ENCODE measurements at regions not wholly inside any gene's neighbourhood (a gene's known extent, or its start where the extent isn't known, plus 50 kb on each side); places are given as distances from the start of the nearest gene placed in this dataset.
"Not testable (repeated sequence)": the region's sequence is repeated elsewhere in the genome, so short reads cannot be mapped to it uniquely, and the experiment has no call there.

DNA sequence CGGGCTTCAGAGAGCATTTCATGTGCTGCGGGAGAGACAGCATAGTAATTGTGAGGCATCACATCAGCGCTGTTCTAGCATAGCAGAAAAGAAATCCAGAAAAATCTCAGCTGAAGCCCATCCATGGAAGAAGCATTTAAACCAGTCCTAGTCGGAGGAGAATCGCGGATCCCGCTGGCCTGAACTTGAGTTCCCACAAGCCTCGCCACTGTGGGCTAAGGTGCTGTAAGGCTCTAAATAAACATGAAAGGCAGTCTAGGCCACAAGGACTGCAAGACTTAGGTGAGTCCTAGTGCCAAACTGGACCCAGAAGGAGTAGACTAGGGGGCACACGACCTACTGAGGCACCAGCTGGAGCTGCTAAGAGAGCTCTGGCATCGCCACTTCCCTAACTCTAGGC lies 1225.3 kb upstream of the CHAC2 start:
- DNase-seq (ENCODE audit: low read depth), result no peak

- DNase-seq (ENCODE audit: low read depth), result no peak
These were observed 1228.3 kb upstream of the CHAC2 start for GRCh38 chr2:52539026-52539970.

- no peak for DNase-seq (ENCODE audit: low read depth)
These were observed 1230.0 kb upstream of the CHAC2 start for GRCh38 chr2:52537588-52537987.

GRCh38 chr2:52536929-52537460 lies 1230.6 kb upstream of the CHAC2 start:
- DNase-seq (ENCODE audit: low read depth), result no peak

GRCh38 chr2:52532956-52533355 lies 1234.6 kb upstream of the CHAC2 start:
- DNase-seq (ENCODE audit: low read depth), result no peak

- DNase-seq (ENCODE audit: low read depth), result no peak
These were observed 1240.9 kb upstream of the CHAC2 start for GRCh38 chr2:52526735-52527134.

DNA sequence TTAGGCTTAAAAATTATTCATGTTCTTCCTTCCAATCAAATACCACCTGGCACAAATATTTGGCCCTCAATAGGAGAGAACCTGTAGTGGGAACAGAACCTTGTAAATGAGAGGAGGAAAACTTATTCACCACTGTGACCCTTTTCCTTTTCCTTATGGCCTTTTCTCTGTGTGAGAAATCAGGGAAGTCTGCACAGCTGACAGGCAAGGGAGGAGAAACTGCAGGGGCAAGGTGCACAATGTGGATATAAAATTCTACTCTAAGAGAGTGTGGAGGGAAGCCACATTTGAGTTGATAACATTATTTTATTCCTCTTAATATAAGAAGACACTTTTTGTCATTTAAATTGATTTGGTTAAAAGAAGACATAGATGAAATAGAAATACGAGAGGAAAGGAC lies 1247.0 kb upstream of the CHAC2 start:
- no peak for DNase-seq (ENCODE audit: low read depth)

DNA sequence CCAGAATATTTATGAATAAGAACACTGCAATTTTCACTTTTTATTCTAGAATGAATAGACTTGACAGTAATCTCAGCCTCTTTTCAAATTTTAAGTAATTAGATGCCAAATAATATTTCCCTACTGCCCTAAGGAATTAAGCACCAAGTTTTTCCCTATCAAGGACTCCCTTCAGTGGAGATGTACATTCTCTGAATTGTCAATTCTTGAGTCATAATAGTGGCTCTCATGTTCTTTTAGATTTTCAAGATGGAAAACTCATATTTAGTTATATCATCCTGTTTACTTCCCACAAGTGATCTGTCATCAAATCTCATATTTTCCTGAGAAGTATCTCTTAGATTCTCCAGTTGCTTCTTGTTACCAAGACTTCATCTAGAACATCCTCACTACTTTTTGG lies 1248.9 kb upstream of the CHAC2 start:
- no peak for DNase-seq (ENCODE audit: low read depth)

DNA sequence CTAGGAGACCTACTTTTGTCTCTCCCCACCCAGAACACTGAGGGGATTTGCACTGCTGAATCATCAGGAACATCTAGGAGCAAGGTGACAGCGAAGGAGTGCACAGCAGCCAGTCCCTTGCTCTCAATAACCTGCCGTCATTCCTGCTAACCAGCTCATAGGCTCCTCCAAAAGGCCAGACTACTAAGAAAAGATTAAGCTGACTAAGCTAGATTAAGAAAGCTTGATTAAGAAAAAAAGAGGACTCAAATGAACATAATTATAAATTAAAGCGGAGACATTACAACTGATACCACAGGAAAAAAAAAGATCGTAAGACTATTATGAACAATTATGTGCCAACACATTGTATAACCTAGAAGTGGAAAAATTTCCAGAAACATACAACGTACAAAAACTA lies 1254.8 kb upstream of the CHAC2 start:
- no peak for DNase-seq (ENCODE audit: low read depth)

GRCh38 chr2:52510432-52510831 lies 1257.2 kb upstream of the CHAC2 start:
- no peak for DNase-seq (ENCODE audit: low read depth)

DNA sequence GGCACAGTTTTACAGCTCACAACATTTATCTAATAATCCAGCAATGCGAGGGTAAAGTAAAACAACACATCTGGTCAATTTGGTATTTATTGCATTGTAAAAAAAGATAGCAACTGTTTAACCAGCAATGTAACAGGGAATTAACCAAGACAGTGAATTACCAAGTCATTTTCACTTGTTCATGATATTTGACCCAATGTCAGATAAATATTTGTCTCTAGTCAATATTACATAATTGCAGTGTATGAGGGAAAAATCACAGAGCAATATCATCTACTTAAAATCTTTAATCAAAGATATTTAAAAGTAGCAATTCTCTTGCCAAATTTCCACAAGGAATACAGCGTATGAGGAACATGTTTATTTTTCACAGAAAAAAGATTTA lies 1265.1 kb upstream of the CHAC2 start:
- no peak for DNase-seq (ENCODE audit: low read depth)

GRCh38 chr2:52501715-52502475 lies 1265.7 kb upstream of the CHAC2 start:
- no peak for DNase-seq (ENCODE audit: low read depth)

DNA sequence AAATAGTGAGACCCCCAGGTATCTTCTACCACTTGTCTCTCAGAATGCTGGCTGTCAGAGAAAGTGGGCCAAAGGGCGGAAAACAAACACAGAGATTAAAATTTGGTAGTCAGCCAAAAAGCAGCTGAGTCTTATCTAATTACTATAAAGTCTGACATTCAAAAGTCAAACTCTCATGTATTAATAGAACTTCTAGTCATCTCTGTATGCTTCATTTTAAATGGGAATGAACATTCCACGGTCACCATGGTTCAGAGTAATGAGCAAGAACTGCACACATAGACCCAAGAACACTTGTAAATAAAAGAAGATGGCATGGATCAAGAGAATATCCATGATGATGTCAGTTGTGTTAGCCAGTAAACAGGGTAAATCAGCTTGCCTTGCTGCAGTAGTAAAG lies 1267.0 kb upstream of the CHAC2 start:
- DNase-seq (ENCODE audit: low read depth), result no peak

GRCh38 chr2:52498077-52498750 lies 1269.4 kb upstream of the CHAC2 start:
- no peak for DNase-seq (ENCODE audit: low read depth)

GRCh38 chr2:52495816-52496215 lies 1271.8 kb upstream of the CHAC2 start:
- DNase-seq (ENCODE audit: low read depth), result no peak

GRCh38 chr2:52477166-52477565 lies 1290.4 kb upstream of the CHAC2 start:
- no peak for DNase-seq (ENCODE audit: low read depth)

- DNase-seq (ENCODE audit: low read depth), result no peak
These were observed 1292.0 kb upstream of the CHAC2 start for GRCh38 chr2:52475590-52475989.

DNA sequence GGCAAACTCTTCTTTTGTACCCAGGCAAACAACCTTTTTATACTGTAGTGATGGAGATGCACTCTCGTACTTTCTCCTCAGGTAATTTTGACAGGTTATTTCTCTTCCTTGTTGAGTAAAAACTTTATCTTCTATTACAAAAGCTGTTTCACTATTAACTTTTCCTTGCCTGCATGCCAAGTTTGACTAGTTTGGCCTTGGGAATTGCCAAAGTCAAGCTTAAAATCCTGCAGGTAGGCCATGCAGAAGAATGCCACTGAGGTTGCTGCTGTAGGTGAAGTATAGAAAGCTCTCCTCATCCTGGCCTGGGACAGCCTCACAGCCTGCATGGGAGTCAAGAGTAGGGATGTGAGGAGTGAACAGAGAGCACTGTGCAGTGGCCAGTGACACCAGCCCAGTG lies 1293.5 kb upstream of the CHAC2 start:
- DNase-seq (ENCODE audit: low read depth), result no peak

DNA sequence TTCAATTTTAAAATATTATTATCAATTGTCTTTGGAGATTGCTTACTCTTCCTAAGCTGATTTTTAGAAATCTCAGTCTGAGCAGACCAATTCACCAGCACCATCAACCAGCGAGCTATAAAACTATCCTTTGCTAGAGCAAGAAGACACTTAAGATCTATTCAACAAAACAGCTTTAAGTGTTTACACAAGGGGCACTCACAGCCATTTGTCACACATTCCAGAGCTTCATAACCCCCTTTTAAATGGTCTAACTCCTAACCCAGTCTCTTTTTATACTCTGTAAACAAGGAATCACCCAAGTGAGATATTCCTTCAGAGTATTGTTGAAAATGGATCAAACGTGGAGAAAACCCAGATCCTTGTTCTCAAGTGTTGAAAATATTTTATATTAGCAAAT lies 1294.1 kb upstream of the CHAC2 start:
- no peak for DNase-seq (ENCODE audit: low read depth)

DNA sequence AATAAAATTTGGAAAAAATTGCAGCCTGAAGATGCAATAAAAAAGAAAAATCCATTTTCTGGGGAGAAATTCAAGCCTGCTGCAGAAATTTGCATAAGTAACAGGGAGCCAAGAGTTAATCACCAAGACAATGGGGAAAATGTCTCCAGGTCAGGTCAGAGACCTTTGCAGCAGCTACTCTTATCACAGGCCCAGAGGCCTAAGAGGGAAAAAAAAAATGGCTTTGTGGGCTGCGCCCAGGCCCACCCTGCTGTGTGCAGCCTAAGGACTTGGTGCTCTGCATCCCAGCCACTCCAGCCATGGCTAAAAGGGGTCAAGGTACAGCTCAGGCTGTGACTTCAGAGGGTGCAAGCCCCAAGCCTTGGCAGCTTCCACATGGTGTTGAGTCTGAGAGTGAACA lies 1297.1 kb upstream of the CHAC2 start:
- not testable (repeated sequence) for DNase-seq (ENCODE audit: low read depth)

- DNase-seq (ENCODE audit: low read depth), result no peak
These were observed 1300.4 kb upstream of the CHAC2 start for GRCh38 chr2:52467189-52467588.

DNA sequence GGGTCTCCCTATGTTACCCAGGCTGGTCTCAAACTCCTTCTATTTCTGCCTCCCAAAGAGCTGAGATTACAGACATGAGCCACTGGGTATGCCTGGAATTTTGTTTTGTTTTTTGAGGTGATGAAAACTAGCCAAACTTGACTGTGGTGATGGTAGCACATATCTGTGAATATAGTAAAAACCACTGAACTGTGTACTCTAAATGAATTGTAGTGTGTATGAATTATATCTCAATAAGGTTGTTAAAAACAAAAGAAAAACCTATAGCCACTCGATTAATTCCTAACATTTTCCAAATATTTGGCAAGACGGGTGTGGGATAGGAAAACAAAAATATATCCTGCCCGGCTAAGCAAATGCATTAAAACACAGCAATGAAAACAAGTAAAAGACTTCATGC lies 1302.3 kb upstream of the CHAC2 start:
- DNase-seq (ENCODE audit: low read depth), result no peak

GRCh38 chr2:52463457-52463856 lies 1304.1 kb upstream of the CHAC2 start:
- no peak for DNase-seq (ENCODE audit: low read depth)

Data from non-pigmented ciliary epithelial cell (primary cell).